Mesothelial cell of epicardium (in vitro differentiated cells): ENCODE measurements at regions not wholly inside any gene's neighbourhood (a gene's known extent, or its start where the extent isn't known, plus 50 kb on each side); places are given as distances from the start of the nearest gene placed in this dataset.

Experiments used
- DNase-seq, 2 experiments: peaks; one replicate each; pipeline ENCODE4 v3.0.0; 2021; ENCODE audit warnings: low spot score in 2 of 2; ENCODE audit not compliant: unreplicated experiment in 2 of 2
- H3K27ac Mint-ChIP-seq: 2 replicates; pipeline ENCODE4 v1.8.0; 2021; ENCODE audit warnings: mixed read lengths
- H3K27me3 Mint-ChIP-seq: 2 replicates; pipeline ENCODE4 v1.8.0; 2021; ENCODE audit warnings: low read depth, mixed read lengths
- H3K36me3 Mint-ChIP-seq: 2 replicates; pipeline ENCODE4 v1.8.0; 2021; ENCODE audit warnings: mixed read lengths
- H3K4me1 Mint-ChIP-seq: 2 replicates; pipeline ENCODE4 v1.8.0; 2021; ENCODE audit warnings: mixed read lengths
- H3K4me3 Mint-ChIP-seq: 2 replicates; pipeline ENCODE4 v1.8.0; 2021; ENCODE audit warnings: mild to moderate bottlenecking, moderate library complexity, mixed read lengths
- H3K9me3 Mint-ChIP-seq: 2 replicates; pipeline ENCODE4 v1.8.0; 2021; ENCODE audit warnings: mixed read lengths
- CTCF ChIP-seq: fragments of 200-600 bp; sonication (generic); IDR thresholded peaks from one replicate; pipeline ENCODE4 v1.5.0; 2021; ENCODE audit warnings: antibody characterized with exemption; ENCODE audit not compliant: unreplicated experiment

DNA sequence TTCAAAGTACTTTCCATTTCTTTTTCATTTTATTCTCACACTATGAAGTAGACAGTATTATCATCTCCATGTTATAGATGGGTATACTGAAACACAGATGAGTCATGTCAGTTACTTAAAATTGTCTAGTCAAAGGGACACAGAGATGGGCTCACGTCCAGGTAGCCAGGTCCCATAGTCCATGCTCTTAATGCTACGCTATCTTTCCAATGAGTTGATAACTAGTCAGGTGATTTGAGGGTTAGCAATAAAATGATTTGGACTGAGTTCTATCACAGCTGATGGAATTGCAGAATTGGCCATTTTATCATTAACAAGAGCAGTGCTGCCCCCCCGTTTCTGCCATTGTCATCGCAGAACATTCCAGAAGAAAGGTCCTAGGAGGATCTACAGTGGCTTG lies 318.9 kb downstream of the DLEU7 start:
- no peak overlapping the region for H3K4me3 Mint-ChIP-seq
- peaks cover 14% of the 10 kb centered on the region for H3K27me3 Mint-ChIP-seq
- DNase-seq, result no peak
- H3K9me3 Mint-ChIP-seq, result no peaks in the 10 kb centered on the region
- peaks cover 62% of the 10 kb centered on the region for H3K4me1 Mint-ChIP-seq
- no peak for TF ChIP-seq CTCF
- H3K36me3 Mint-ChIP-seq, result no peaks in the 10 kb centered on the region
- no peak overlapping the region for H3K27ac Mint-ChIP-seq

GRCh38 chr13:50526661-50527071 lies 316.8 kb downstream of the DLEU7 start:
- H3K4me1 Mint-ChIP-seq, result peaks cover 54% of the 10 kb centered on the region

GRCh38 chr13:50527188-50527587 lies 316.3 kb downstream of the DLEU7 start:
- no peak overlapping the region for H3K27ac Mint-ChIP-seq
- no peak for TF ChIP-seq CTCF

More at GRCh38 chr13:50526661-50527071, 316.8 kb downstream of the DLEU7 start:
- Mint-ChIP-seq H3K27me3 (peaks cover 14% of the 10 kb centered on the region), H3K27ac (no peak overlapping the region), H3K36me3 (no peaks in the 10 kb centered on the region), H3K9me3 (no peaks in the 10 kb centered on the region), H3K4me3 (no peak overlapping the region)
- DNase-seq, result no peak
- no peak for TF ChIP-seq CTCF

GRCh38 chr13:50527612-50528509 lies 315.6 kb downstream of the DLEU7 start:
- H3K36me3 Mint-ChIP-seq, result no peaks in the 10 kb centered on the region
- H3K4me3 Mint-ChIP-seq, result no peak overlapping the region
- peaks cover 14% of the 10 kb centered on the region for H3K27me3 Mint-ChIP-seq
- H3K9me3 Mint-ChIP-seq, result no peaks in the 10 kb centered on the region
- no peak for DNase-seq
- no peak for TF ChIP-seq CTCF
- peaks cover 42% of the 10 kb centered on the region for H3K4me1 Mint-ChIP-seq
- peak overlapping the region; percentile 68 for H3K27ac Mint-ChIP-seq

More at GRCh38 chr13:50527188-50527587, 316.3 kb downstream of the DLEU7 start:
- Mint-ChIP-seq H3K9me3 (no peaks in the 10 kb centered on the region), H3K4me1 (peaks cover 49% of the 10 kb centered on the region), H3K27me3 (peaks cover 14% of the 10 kb centered on the region), H3K4me3 (no peak overlapping the region), H3K36me3 (no peaks in the 10 kb centered on the region)
- DNase-seq, result no peak

- Mint-ChIP-seq H3K36me3 (peaks cover 5% of the 10 kb centered on the region), H3K27me3 (peaks cover 14% of the 10 kb centered on the region), H3K9me3 (peaks cover 6% of the 10 kb centered on the region), H3K4me3 (peak overlapping the region; percentile 39), H3K27ac (peak overlapping the region; percentile 92), H3K4me1 (peaks cover 35% of the 10 kb centered on the region)
- TF ChIP-seq CTCF, result no peak
- peak; percentile 43 to 66 for DNase-seq
These were observed 314.2 kb downstream of the DLEU7 start for GRCh38 chr13:50529154-50529882.
